A549 (cell line): ENCODE measurements at regions not wholly inside any gene's neighbourhood (a gene's known extent, or its start where the extent isn't known, plus 50 kb on each side); places are given as distances from the start of the nearest gene placed in this dataset.

Experiments used
- ATAC-seq, 2 experiments: fragments of 200-7000 bp in 1 of 2; fragments of >200 bp in 1 of 2; cut with Nextera tagmentation in 1 of 2; cut with Tn5 transposase in 1 of 2; 3 replicates each; pipeline versions ENCODE4 v1.8.0 to v1.9.1; 2018 to 2020; ENCODE audit warnings: mild to moderate bottlenecking in 1 of 2, moderate library complexity in 1 of 2
- CTCF ChIA-PET: fragments of 300-600 bp; sonication (Branson Sonifier 250); formaldehyde crosslinking; extraction: SDS; loops from one replicate; lab custom pipeline; 2021; ENCODE audit warnings: antibody characterized with exemption, inconsistent platforms; lab: Yijun Ruan, JAX
- POLR2A ChIA-PET: fragments of 350-600 bp; formaldehyde crosslinking; extraction: SDS; loops from one replicate; lab custom pipeline; 2021; ENCODE audit warnings: antibody characterized with exemption, inconsistent platforms; lab: Yijun Ruan, JAX
- DNase-seq, 2 experiments: peaks; one replicate each; pipeline versions ENCODE4 v3.0.0 to v3.0.0-alpha.2; 2011 to 2016; ENCODE audit warnings: low read depth in 1 of 2, low spot score in 1 of 2
- FAIRE-seq: peaks from 2 replicates; lab custom pipeline; 2011; peaks lifted over from hg19 to GRCh38; lab: Jason Lieb, UNC
- H3K27ac ChIP-seq, 2 experiments: fragments of >200 bp; sonication (Bioruptor Twin); formaldehyde crosslinking; 3 replicates each; pipeline ENCODE4 v1.5.1; 2016 to 2017
- H3K4me1 ChIP-seq: fragments of >200 bp; sonication (Bioruptor Twin); formaldehyde crosslinking; 3 replicates; pipeline ENCODE4 v1.6.1; 2016
- H3K4me2 ChIP-seq: fragments of >200 bp; sonication (Bioruptor Twin); formaldehyde crosslinking; 3 replicates; pipeline ENCODE4 v1.6.1; 2016
- H3K4me3 ChIP-seq: fragments of >200 bp; sonication (Bioruptor Twin); formaldehyde crosslinking; 3 replicates; pipeline ENCODE4 v1.5.1; 2016
- H3K9me3 ChIP-seq: fragments of >200 bp; sonication (Bioruptor Twin); formaldehyde crosslinking; 3 replicates; pipeline ENCODE4 v1.6.1; 2016
- CBX8 ChIP-seq: fragments of 200-600 bp; sonication (generic); IDR thresholded peaks from 2 replicates; pipeline ENCODE4 v1.6.1; 2016
- EHMT2 ChIP-seq: fragments of 200-600 bp; sonication (generic); IDR thresholded peaks from 2 replicates; pipeline ENCODE4 v1.6.1; 2016; ENCODE audit warnings: antibody characterized with exemption, low read depth, mild to moderate bottlenecking, moderate library complexity
- FOSB ChIP-seq: fragments of 250-450 bp; sonication (Bioruptor Pico); IDR thresholded peaks from 2 replicates; pipeline ENCODE4 v1.5.0; 2020; ENCODE audit warnings: mild to moderate bottlenecking, moderate library complexity
- FOXS1 ChIP-seq: fragments of 250-450 bp; sonication (Bioruptor Pico); IDR thresholded peaks from 2 replicates; pipeline ENCODE4 v1.5.0; 2020; ENCODE audit warnings: mild to moderate bottlenecking, moderate library complexity
- GATA3 ChIP-seq: IDR thresholded peaks from 2 replicates; pipeline ENCODE4 v1.6.1; 2012; ENCODE audit warnings: borderline replicate concordance
- HEYL ChIP-seq: fragments of 250-450 bp; sonication (Bioruptor Pico); IDR thresholded peaks from 2 replicates; pipeline ENCODE4 v1.8.0; 2021; ENCODE audit warnings: mild to moderate bottlenecking, moderate library complexity
- KDM1A ChIP-seq: fragments of 200-600 bp; sonication (generic); IDR thresholded peaks from 2 replicates; pipeline ENCODE4 v1.6.1; 2016; ENCODE audit warnings: low read depth, mild to moderate bottlenecking
- KDM5A ChIP-seq: fragments of 200-600 bp; sonication (generic); IDR thresholded peaks from 2 replicates; pipeline ENCODE4 v1.6.1; 2016; ENCODE audit warnings: antibody characterized with exemption, mild to moderate bottlenecking
- MAFK ChIP-seq: fragments of 450-650 bp; IDR thresholded peaks from 2 replicates; pipeline ENCODE4 v1.6.1; 2014; ENCODE audit not compliant: partially characterized antibody
- MAZ ChIP-seq: fragments of 150-350 bp; IDR thresholded peaks from 2 replicates; pipeline ENCODE4 v1.6.1; 2014; ENCODE audit warnings: antibody characterized with exemption, low read depth, low read length, borderline replicate concordance
- MYC ChIP-seq: IDR thresholded peaks from 2 replicates; pipeline ENCODE4 v1.6.1; 2012; ENCODE audit warnings: mild to moderate bottlenecking, inconsistent platforms, low read length, improper control_type of control experiment, borderline replicate concordance
- NFE2L2 ChIP-seq: fragments of 150-350 bp; conservative IDR thresholded peaks from 2 replicates; pipeline ENCODE4 v1.6.1; 2014; ENCODE audit warnings: low read length
- POLR2AphosphoS2 ChIP-seq: conservative IDR thresholded peaks from 2 replicates; pipeline ENCODE4 v1.6.1; 2012; ENCODE audit warnings: low read length, improper control_type of control experiment, inconsistent platforms
- RAD21 ChIP-seq, 2 experiments: fragments of >200 bp in 1 of 2; sonication (Bioruptor Twin) in 1 of 2; formaldehyde crosslinking in 1 of 2; IDR thresholded peaks in 1 of 2; conservative IDR thresholded peaks in 1 of 2; 2 replicates in 1 of 2; 3 replicates in 1 of 2; pipeline ENCODE4 v1.6.1; 2012 to 2018; ENCODE audit warnings: inconsistent platforms in 1 of 2
- SREBF2 ChIP-seq: fragments of 450-650 bp; IDR thresholded peaks from 2 replicates; pipeline ENCODE4 v1.6.1; 2014; ENCODE audit warnings: mild to moderate bottlenecking, moderate library complexity
- whole genome bisulfite sequencing: methylation state at CpG from one replicate; pipeline ENCODE4 v1.1.6; 2017; ENCODE audit errors: missing lambda C conversion rate; 5-methylcytosine and 5-hydroxymethylcytosine counted together
- TF ChIP-seq, protein P1 (sequence below): fragments of >200 bp; sonication (Bioruptor Twin); formaldehyde crosslinking; IDR thresholded peaks from 2 replicates; pipeline ENCODE4 v1.6.1; 2016
- TF ChIP-seq, protein P2 (sequence below): fragments of 450-650 bp; IDR thresholded peaks from 2 replicates; pipeline ENCODE4 v1.6.1; 2014; ENCODE audit warnings: antibody characterized with exemption
- TF ChIP-seq, protein P3 (sequence below): IDR thresholded peaks from 2 replicates; pipeline ENCODE4 v1.6.1; 2012; ENCODE audit warnings: low read depth, borderline replicate concordance
- TF ChIP-seq, protein P4 (sequence below): fragments of >200 bp; sonication (Bioruptor Twin); formaldehyde crosslinking; IDR thresholded peaks from 3 replicates; pipeline ENCODE4 v1.6.1; 2016
- TF ChIP-seq, protein P5 (sequence below): fragments of >200 bp; sonication (Bioruptor Twin); formaldehyde crosslinking; IDR thresholded peaks from 3 replicates; pipeline ENCODE4 v1.5.1; 2016

DNA sequence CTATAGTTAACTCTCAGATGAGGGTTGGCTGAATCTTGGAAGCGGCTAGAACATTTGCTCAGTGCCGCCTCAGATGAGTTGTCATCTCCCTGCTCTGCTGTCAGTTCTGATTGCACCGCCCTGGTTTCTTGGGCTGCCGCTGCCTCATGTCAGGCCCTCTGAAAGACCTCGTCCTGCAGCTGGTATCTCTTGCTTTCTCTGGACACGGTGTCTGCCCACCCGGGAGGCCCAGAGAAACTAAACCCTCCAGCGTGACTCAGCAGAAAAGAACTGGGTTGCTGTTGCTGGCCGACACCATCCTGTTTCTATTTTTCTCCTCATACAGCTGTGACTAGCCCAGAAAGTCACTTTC is 355.4 kb downstream of the CD83 start:
- peaks cover 33% of the 10 kb centered on the region for H3K4me1 ChIP-seq
- WGBS: 85% methylated on average over 8 of the region's 9 CpGs
- ChIA-PET POLR2A (no interaction called here), CTCF (interaction anchor here (0.8 kb wide), 1 partner anchor 33 kb away, joined by 4 read pairs; no protein-coding TSS in a partner anchor)
- DNase-seq (no peak), FAIRE-seq (no peak), ATAC-seq (no peak)
- peaks cover 7% of the 10 kb centered on the region; the same call in 1 of the 3 replicates for H3K9me3 ChIP-seq
- TF ChIP-seq FOXS1 (CRISPR knock-in tag) (no peak), MAFK (peak; percentile 11), SREBF2 (no peak)
- TF ChIP-seq, protein P1, sequence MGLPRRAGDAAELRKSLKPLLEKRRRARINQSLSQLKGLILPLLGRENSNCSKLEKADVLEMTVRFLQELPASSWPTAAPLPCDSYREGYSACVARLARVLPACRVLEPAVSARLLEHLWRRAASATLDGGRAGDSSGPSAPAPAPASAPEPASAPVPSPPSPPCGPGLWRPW: no peak
- no peak overlapping the region for H3K4me3 ChIP-seq
- peak overlapping the region in 1 of 2 experiments; percentile 70; a peak in 3 of 6 replicates for H3K27ac ChIP-seq
- H3K4me2 ChIP-seq: no peak overlapping the region

DNA sequence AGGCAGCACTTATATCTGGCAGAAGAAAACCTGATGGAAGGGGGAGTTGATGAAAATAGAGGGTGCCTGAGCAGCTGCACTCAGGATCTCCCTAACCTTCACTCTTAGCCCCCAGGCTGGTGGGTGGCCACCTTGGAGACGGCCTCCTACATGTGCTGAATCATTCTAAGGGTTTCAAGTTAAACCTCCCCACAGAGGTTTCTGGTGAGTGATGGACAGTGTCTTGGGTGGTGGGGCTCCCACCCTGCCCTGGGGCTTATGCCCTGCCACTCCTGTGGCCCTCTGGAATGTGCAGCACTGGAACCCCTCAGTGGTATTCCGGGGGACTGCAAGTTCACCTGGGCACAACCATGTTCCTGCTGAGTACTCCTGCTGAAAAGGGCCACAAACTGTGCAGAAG is 357.2 kb downstream of the CD83 start:
- H3K4me3 ChIP-seq: no peak overlapping the region
- no peaks in the 10 kb centered on the region for H3K9me3 ChIP-seq
- 77% methylated on average over 2 of the region's 2 CpGs for WGBS
- CTCF ChIA-PET: interaction anchor here (1.1 kb wide), 1 partner anchor 44 kb away, joined by 3 read pairs; no protein-coding TSS in a partner anchor
- DNase-seq (no peak), FAIRE-seq (no peak), ATAC-seq (no peak)
- 0 out of 3 replicates have a peak overlapping the region, but pooled peaks have one; percentile 0 for H3K4me2 ChIP-seq
- POLR2A ChIA-PET: no interaction called here
- peak overlapping the region; percentile 92 to 94; a peak in 5 of 6 replicates for H3K27ac ChIP-seq
- TF ChIP-seq RAD21 (conservative IDR thresholded peaks at IDR 0.05 in 1 of 2, IDR thresholded peaks at IDR 0.05 in 1 of 2) (peak in 1 of 2 experiments; percentile 14; a peak in 1 of 5 replicates), KDM1A (no peak), FOSB (CRISPR knock-in tag) (no peak), KDM5A (no peak)
- TF ChIP-seq, protein P2, sequence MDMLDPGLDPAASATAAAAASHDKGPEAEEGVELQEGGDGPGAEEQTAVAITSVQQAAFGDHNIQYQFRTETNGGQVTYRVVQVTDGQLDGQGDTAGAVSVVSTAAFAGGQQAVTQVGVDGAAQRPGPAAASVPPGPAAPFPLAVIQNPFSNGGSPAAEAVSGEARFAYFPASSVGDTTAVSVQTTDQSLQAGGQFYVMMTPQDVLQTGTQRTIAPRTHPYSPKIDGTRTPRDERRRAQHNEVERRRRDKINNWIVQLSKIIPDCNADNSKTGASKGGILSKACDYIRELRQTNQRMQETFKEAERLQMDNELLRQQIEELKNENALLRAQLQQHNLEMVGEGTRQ: no peak
- peaks cover 35% of the 10 kb centered on the region for H3K4me1 ChIP-seq

DNA sequence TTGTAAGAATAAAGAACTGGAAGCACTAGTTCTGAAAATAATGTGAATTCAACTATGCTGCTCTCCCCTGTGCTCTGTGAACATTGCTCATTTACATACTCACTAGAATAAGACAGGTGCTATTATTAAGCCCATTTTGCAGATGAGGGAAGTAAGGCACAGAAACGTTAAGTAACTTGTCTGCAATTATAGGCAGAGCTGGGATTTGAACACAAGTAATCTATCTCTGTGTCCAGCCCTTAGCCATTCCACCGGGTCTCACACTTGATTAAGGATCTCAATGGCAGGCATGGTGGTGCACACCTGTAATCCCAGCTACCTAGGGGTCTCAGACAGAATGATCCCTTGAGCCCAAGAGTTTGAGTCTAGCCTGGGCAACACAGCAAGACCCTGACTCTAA is 357.7 kb downstream of the CD83 start:
- 69% methylated on average over 2 of the region's 2 CpGs for WGBS
- FAIRE-seq: no peak

More for the DNA sequence above, 357.7 kb downstream of the CD83 start:
- peak overlapping the region; percentile 92 to 94 for H3K27ac ChIP-seq
- no peaks in the 10 kb centered on the region for H3K9me3 ChIP-seq
- H3K4me3 ChIP-seq: no peak overlapping the region
- ChIA-PET CTCF (interaction anchor here (1.1 to 1.6 kb wide), 2 partner anchors 35 to 44 kb away, joined by 3 read pairs; no protein-coding TSS in a partner anchor), POLR2A (no interaction called here)
- H3K4me1 ChIP-seq: peaks cover 35% of the 10 kb centered on the region
- H3K4me2 ChIP-seq: 0 out of 3 replicates have a peak overlapping the region, but pooled peaks have one; percentile 0
- ATAC-seq (no peak), DNase-seq (no peak)
- no peak for TF ChIP-seq CBX8
- TF ChIP-seq MYC: no peak
- TF ChIP-seq, protein P3, sequence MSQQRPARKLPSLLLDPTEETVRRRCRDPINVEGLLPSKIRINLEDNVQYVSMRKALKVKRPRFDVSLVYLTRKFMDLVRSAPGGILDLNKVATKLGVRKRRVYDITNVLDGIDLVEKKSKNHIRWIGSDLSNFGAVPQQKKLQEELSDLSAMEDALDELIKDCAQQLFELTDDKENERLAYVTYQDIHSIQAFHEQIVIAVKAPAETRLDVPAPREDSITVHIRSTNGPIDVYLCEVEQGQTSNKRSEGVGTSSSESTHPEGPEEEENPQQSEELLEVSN: no peak
- TF ChIP-seq, protein P4, sequence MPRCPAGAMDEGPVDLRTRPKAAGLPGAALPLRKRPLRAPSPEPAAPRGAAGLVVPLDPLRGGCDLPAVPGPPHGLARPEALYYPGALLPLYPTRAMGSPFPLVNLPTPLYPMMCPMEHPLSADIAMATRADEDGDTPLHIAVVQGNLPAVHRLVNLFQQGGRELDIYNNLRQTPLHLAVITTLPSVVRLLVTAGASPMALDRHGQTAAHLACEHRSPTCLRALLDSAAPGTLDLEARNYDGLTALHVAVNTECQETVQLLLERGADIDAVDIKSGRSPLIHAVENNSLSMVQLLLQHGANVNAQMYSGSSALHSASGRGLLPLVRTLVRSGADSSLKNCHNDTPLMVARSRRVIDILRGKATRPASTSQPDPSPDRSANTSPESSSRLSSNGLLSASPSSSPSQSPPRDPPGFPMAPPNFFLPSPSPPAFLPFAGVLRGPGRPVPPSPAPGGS: no peak
- TF ChIP-seq POLR2AphosphoS2: no peak
- no peak for TF ChIP-seq MAZ
- no peak for TF ChIP-seq NFE2L2
- TF ChIP-seq EHMT2: no peak
- no peak for TF ChIP-seq HEYL (CRISPR knock-in tag)
- TF ChIP-seq, protein P5, sequence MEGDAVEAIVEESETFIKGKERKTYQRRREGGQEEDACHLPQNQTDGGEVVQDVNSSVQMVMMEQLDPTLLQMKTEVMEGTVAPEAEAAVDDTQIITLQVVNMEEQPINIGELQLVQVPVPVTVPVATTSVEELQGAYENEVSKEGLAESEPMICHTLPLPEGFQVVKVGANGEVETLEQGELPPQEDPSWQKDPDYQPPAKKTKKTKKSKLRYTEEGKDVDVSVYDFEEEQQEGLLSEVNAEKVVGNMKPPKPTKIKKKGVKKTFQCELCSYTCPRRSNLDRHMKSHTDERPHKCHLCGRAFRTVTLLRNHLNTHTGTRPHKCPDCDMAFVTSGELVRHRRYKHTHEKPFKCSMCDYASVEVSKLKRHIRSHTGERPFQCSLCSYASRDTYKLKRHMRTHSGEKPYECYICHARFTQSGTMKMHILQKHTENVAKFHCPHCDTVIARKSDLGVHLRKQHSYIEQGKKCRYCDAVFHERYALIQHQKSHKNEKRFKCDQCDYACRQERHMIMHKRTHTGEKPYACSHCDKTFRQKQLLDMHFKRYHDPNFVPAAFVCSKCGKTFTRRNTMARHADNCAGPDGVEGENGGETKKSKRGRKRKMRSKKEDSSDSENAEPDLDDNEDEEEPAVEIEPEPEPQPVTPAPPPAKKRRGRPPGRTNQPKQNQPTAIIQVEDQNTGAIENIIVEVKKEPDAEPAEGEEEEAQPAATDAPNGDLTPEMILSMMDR: no peak
- no peak for TF ChIP-seq GATA3
